Neural crest cell (in vitro differentiated cells): ENCODE measurements at regions not wholly inside any gene's neighbourhood (a gene's known extent, or its start where the extent isn't known, plus 50 kb on each side); places are given as distances from the start of the nearest gene placed in this dataset.

Experiments
- DNase-seq: peaks from one replicate; pipeline ENCODE4 v3.0.0; 2021; ENCODE audit warnings: low read depth, mixed read lengths, low spot score
- H3K27ac Mint-ChIP-seq: one replicate; pipeline ENCODE4 v1.8.0; 2021; ENCODE audit warnings: mild to moderate bottlenecking, mixed read lengths; ENCODE audit not compliant: unreplicated experiment
- H3K27me3 Mint-ChIP-seq: 2 replicates; pipeline ENCODE4 v1.8.0; 2021; ENCODE audit warnings: low read depth, mild to moderate bottlenecking, mixed read lengths
- H3K36me3 Mint-ChIP-seq: 2 replicates; pipeline ENCODE4 v1.8.0; 2021; ENCODE audit warnings: low read depth, mild to moderate bottlenecking, mixed read lengths
- H3K4me1 Mint-ChIP-seq: 2 replicates; pipeline ENCODE4 v1.8.0; 2021; ENCODE audit warnings: mixed read lengths
- H3K4me3 Mint-ChIP-seq: one replicate; pipeline ENCODE4 v1.8.0; 2021; ENCODE audit warnings: mild to moderate bottlenecking, mixed read lengths
- H3K9me3 Mint-ChIP-seq: 2 replicates; pipeline ENCODE4 v1.8.0; 2021; ENCODE audit warnings: mixed read lengths
- CTCF ChIP-seq: fragments of 200-600 bp; sonication (generic); conservative IDR thresholded peaks from 2 replicates; pipeline ENCODE4 v1.5.0; 2021; ENCODE audit warnings: antibody characterized with exemption, mild to moderate bottlenecking

- H3K4me1 Mint-ChIP-seq = peaks cover 21% of the 10 kb centered on the region
- H3K4me3 Mint-ChIP-seq = no peak overlapping the region
- H3K27ac Mint-ChIP-seq = no peak overlapping the region
- H3K9me3 Mint-ChIP-seq = peaks cover 11% of the 10 kb centered on the region
- peaks cover 2% of the 10 kb centered on the region for H3K36me3 Mint-ChIP-seq
- no peaks in the 10 kb centered on the region for H3K27me3 Mint-ChIP-seq
- peak; percentile 48 for TF ChIP-seq CTCF
- DNase-seq = no peak
These were observed 133.4 kb upstream of the GAS1 start for GRCh38 chr9:87080512-87081264.

DNA sequence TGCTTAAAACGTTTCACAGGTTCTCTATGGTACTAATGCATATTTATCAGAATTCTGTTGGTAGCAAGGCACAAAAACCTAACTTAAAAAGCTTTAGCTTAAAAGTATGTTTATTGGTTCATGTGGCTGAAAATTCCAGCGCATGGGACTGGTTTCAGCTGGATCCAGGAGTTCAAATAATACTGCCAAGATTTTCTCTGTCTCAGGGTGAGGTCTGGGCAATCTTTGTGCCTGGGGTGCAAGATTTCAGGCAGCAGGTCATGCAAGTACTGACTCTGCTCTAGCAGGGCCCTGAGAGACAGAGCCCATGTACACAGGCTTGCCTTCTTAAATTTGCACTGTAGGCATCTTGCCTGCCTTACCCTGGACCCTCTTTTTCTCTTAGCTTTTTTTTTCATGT, 134.2 kb upstream of the GAS1 start:
- H3K27ac Mint-ChIP-seq = no peak overlapping the region

DNA sequence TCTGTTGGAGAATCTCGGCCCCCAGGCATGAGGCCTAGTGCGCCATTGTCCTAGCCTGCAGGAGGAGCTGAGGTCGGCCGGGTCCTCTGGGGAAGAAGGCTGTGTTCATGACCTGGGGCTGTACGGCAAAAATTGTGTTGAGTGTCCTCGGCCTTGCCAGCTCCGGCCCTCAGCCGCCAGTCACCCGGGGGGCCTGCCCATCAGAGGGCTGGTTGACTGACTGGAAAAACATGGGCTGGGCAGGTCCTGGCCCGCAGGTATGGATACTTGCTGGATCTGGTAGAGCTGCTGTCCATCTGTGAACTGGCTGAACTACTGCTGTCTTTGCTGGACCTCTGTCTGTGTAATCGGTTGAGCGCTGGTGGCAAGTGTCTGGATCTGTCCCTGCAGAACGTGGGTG, 136.7 kb upstream of the GAS1 start:
- DNase-seq = no peak
- no peaks in the 10 kb centered on the region for H3K27me3 Mint-ChIP-seq
- H3K4me1 Mint-ChIP-seq = peaks cover 42% of the 10 kb centered on the region
- H3K4me3 Mint-ChIP-seq = no peak overlapping the region
- no peaks in the 10 kb centered on the region for H3K36me3 Mint-ChIP-seq
- H3K27ac Mint-ChIP-seq = peak overlapping the region; percentile 52
- peaks cover 10% of the 10 kb centered on the region for H3K9me3 Mint-ChIP-seq
- no peak for TF ChIP-seq CTCF

More for the DNA sequence above, 134.2 kb upstream of the GAS1 start:
- peaks cover 25% of the 10 kb centered on the region for H3K4me1 Mint-ChIP-seq
- no peak for TF ChIP-seq CTCF
- H3K36me3 Mint-ChIP-seq = peaks cover 2% of the 10 kb centered on the region
- no peak overlapping the region for H3K4me3 Mint-ChIP-seq
- peaks cover 11% of the 10 kb centered on the region for H3K9me3 Mint-ChIP-seq
- no peak for DNase-seq
- no peaks in the 10 kb centered on the region for H3K27me3 Mint-ChIP-seq

- no peaks in the 10 kb centered on the region for H3K36me3 Mint-ChIP-seq
- H3K27ac Mint-ChIP-seq = peak overlapping the region; percentile 52
- DNase-seq = no peak
- TF ChIP-seq CTCF = no peak
- H3K4me1 Mint-ChIP-seq = peaks cover 45% of the 10 kb centered on the region
- H3K27me3 Mint-ChIP-seq = no peaks in the 10 kb centered on the region
- peaks cover 8% of the 10 kb centered on the region for H3K9me3 Mint-ChIP-seq
- H3K4me3 Mint-ChIP-seq = no peak overlapping the region
These were observed 137.1 kb upstream of the GAS1 start for GRCh38 chr9:87084407-87084806.

GRCh38 chr9:87085073-87085472, 137.8 kb upstream of the GAS1 start:
- H3K36me3 Mint-ChIP-seq = no peaks in the 10 kb centered on the region
- H3K9me3 Mint-ChIP-seq = peaks cover 6% of the 10 kb centered on the region
- TF ChIP-seq CTCF = no peak
- H3K27ac Mint-ChIP-seq = no peak overlapping the region
- peak overlapping the region; percentile 74 for H3K4me3 Mint-ChIP-seq
- no peak for DNase-seq
- no peaks in the 10 kb centered on the region for H3K27me3 Mint-ChIP-seq
- peaks cover 45% of the 10 kb centered on the region for H3K4me1 Mint-ChIP-seq
